Caco-2 (cell line): ENCODE measurements at regions not wholly inside any gene's neighbourhood (a gene's known extent, or its start where the extent isn't known, plus 50 kb on each side); places are given as distances from the start of the nearest gene placed in this dataset.

ENCODE experiments used
- BruUV-seq: library from RNA; stranded (reverse); fragments of 400-500 nt; replicated peaks from 2 replicates; lab custom pipeline; 2021; lab: Mats Ljungman, UMichigan
- CTCF ChIA-PET: fragments of 300-600 bp; sonication (Branson Sonifier 250); formaldehyde crosslinking; loops from one replicate; lab custom pipeline; 2022; ENCODE audit warnings: antibody characterized with exemption; lab: Charles Lee
- POLR2A ChIA-PET: fragments of 300-600 bp; sonication (Branson Sonifier 250); formaldehyde crosslinking; loops from one replicate; lab custom pipeline; 2022; ENCODE audit warnings: antibody characterized with exemption; lab: Charles Lee
- DNase-seq, 2 experiments: peaks; one replicate each; pipeline versions ENCODE4 v3.0.0 to v3.0.0-alpha.2; 2020 to 2022
- H3K27me3 ChIP-seq: replicated peaks from 2 replicates; pipeline ENCODE4 v1.6.0; 2011; ENCODE audit warnings: low read length; ENCODE audit not compliant: control insufficient read depth, insufficient read depth
- H3K36me3 ChIP-seq: 2 replicates; pipeline ENCODE4 v1.5.1; 2011; ENCODE audit warnings: low read length; ENCODE audit not compliant: control insufficient read depth, insufficient read depth
- H3K4me1 ChIP-seq: fragments of 250-450 bp; sonication (Bioruptor Pico); 2 replicates; pipeline ENCODE4 v1.5.1; 2020; ENCODE audit warnings: mild to moderate bottlenecking
- H3K4me3 ChIP-seq: 2 replicates; pipeline ENCODE4 v1.5.1; 2011; ENCODE audit warnings: low read depth, mild to moderate bottlenecking, control low read depth, low read length
- H3K9me3 ChIP-seq: fragments of 250-450 bp; sonication (Bioruptor Pico); 2 replicates; pipeline ENCODE4 v1.5.1; 2020; ENCODE audit warnings: mild to moderate bottlenecking, moderate library complexity
- H3K27ac Mint-ChIP-seq: one replicate; pipeline ENCODE4 v1.8.0; 2022; ENCODE audit warnings: mixed read lengths; ENCODE audit not compliant: unreplicated experiment
- H3K27me3 Mint-ChIP-seq: one replicate; pipeline ENCODE4 v1.8.0; 2022; ENCODE audit warnings: mixed read lengths; ENCODE audit not compliant: insufficient read depth, unreplicated experiment
- H3K36me3 Mint-ChIP-seq: one replicate; pipeline ENCODE4 v1.8.0; 2022; ENCODE audit warnings: mild to moderate bottlenecking, mixed read lengths; ENCODE audit not compliant: insufficient read depth, unreplicated experiment
- H3K4me1 Mint-ChIP-seq: one replicate; pipeline ENCODE4 v1.8.0; 2022; ENCODE audit warnings: low read depth, mixed read lengths; ENCODE audit not compliant: unreplicated experiment
- H3K4me3 Mint-ChIP-seq: one replicate; pipeline ENCODE4 v1.8.0; 2022; ENCODE audit warnings: mild to moderate bottlenecking, moderate library complexity, mixed read lengths; ENCODE audit not compliant: unreplicated experiment
- H3K9me3 Mint-ChIP-seq: one replicate; pipeline ENCODE4 v1.8.0; 2022; ENCODE audit warnings: mixed read lengths; ENCODE audit not compliant: unreplicated experiment
- intact Hi-C: fragments of 100-400 bp; cut with micrococcal nuclease; formaldehyde crosslinking; loops from one replicate; pipeline ENCODE4 v1.10.0; 2022; ENCODE audit not compliant: unreplicated experiment
- TF ChIP-seq, protein P1 (sequence below), 2 experiments: fragments of 200-600 bp in 1 of 2; IDR thresholded peaks; 1 replicate in 1 of 2; 2 replicates in 1 of 2; pipeline versions ENCODE4 v1.5.1 to v1.8.0; 2011 to 2022; ENCODE audit warnings: antibody characterized with exemption in 1 of 2, control low read depth in 1 of 2, inconsistent platforms in 1 of 2, low read depth in 1 of 2, low read length in 1 of 2, mild to moderate bottlenecking in 1 of 2, moderate library complexity in 1 of 2; ENCODE audit not compliant: insufficient read depth in 1 of 2, severe bottlenecking in 1 of 2, unreplicated experiment in 1 of 2

DNA sequence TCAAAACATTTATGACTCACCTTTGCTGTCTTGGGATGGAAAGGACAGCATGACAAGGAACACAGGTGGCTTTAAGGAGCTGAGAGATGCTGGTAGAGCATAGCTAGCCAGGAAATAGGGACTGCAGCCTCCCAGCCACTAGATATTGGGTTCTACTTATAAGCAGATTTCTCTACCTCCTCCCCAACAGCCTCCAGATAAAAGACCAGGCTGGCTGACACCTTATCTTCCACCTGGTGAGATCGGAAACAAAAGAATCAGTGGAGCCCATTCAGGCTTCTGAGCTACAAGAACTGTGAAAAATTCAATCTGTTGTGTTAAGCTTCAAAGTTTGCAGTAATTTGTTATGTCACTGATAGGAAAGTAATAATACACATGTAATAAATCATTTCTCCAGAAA, 1278.5 kb upstream of the ZEB2 start:
- H3K9me3 Mint-ChIP-seq = no peaks in the 10 kb centered on the region
- TF ChIP-seq, protein P1, sequence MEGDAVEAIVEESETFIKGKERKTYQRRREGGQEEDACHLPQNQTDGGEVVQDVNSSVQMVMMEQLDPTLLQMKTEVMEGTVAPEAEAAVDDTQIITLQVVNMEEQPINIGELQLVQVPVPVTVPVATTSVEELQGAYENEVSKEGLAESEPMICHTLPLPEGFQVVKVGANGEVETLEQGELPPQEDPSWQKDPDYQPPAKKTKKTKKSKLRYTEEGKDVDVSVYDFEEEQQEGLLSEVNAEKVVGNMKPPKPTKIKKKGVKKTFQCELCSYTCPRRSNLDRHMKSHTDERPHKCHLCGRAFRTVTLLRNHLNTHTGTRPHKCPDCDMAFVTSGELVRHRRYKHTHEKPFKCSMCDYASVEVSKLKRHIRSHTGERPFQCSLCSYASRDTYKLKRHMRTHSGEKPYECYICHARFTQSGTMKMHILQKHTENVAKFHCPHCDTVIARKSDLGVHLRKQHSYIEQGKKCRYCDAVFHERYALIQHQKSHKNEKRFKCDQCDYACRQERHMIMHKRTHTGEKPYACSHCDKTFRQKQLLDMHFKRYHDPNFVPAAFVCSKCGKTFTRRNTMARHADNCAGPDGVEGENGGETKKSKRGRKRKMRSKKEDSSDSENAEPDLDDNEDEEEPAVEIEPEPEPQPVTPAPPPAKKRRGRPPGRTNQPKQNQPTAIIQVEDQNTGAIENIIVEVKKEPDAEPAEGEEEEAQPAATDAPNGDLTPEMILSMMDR (IDR thresholded peaks at IDR 0.05; ENCODE audit: insufficient read depth in 1 of 2, low read depth in 1 of 2, low read length in 1 of 2, severe bottlenecking in 1 of 2, unreplicated experiment in 1 of 2) = no peak
- intact Hi-C loops = no loop called here
- Histone ChIP-seq H3K4me3 (no peak overlapping the region), H3K27me3 (no peaks in the 10 kb centered on the region), H3K9me3 (no peaks in the 10 kb centered on the region), H3K4me1 (peaks cover 4% of the 10 kb centered on the region; the same call in 1 of the 2 replicates), H3K36me3 (no peaks in the 10 kb centered on the region)
- BruUV-seq = no TSS peak
- no peaks in the 10 kb centered on the region for H3K27me3 Mint-ChIP-seq
- ChIA-PET CTCF (no interaction called here), POLR2A (no interaction called here)
- no peak overlapping the region for H3K4me3 Mint-ChIP-seq
- no peaks in the 10 kb centered on the region for H3K36me3 Mint-ChIP-seq
- no peak overlapping the region for H3K27ac Mint-ChIP-seq
- DNase-seq = no peak
- no peaks in the 10 kb centered on the region for H3K4me1 Mint-ChIP-seq

DNA sequence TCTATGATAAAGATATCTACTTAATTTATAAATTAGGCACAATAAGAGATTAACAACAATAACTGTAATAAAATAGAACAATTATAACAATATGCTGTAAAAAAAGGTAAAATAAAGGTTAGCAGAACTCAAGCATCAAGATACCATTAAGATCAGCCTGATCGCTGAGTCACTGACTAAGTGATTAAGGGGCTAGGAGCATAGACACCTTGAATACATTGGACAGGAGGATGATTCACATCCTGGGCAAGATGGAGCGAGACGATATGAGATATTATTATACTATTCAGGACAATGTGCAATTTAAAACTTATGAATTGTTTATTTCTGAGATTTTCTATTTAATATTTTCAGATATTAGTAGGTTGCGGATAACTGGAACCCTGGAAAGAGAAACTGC, 1277.8 kb upstream of the ZEB2 start:
- H3K27ac Mint-ChIP-seq = no peak overlapping the region
- CTCF ChIA-PET = no interaction called here
- no peak for DNase-seq

DNA sequence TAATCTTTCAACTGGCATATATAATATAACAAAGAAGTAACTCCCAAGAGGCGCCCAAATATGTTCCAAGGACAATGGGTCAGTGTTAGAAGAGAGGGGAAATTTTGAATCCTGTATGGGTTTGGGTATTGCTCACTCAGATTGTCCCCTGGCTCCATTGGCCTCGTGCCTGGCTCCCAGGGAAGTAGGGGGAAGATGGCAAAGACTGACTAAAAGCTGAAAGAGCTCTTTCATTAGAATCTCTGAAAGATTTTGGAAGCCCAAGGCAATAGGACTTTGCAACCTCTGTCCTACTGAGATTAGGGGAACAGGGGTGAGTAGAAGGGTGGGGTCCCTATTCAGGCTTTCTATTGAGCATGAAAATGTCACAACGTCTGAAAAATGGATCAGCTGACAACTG, 1272.8 kb upstream of the ZEB2 start:
- H3K27me3 ChIP-seq = no peaks in the 10 kb centered on the region
- Mint-ChIP-seq H3K4me3 (no peak overlapping the region), H3K27ac (no peak overlapping the region), H3K9me3 (no peaks in the 10 kb centered on the region), H3K4me1 (no peaks in the 10 kb centered on the region), H3K36me3 (no peaks in the 10 kb centered on the region), H3K27me3 (no peaks in the 10 kb centered on the region)
- intact Hi-C loops = no loop called here
- H3K4me1 ChIP-seq = no peaks in the 10 kb centered on the region
- BruUV-seq = no TSS peak
- CTCF ChIA-PET = no interaction called here
- TF ChIP-seq, protein P1 (IDR thresholded peaks at IDR 0.05; ENCODE audit: insufficient read depth in 1 of 2, low read depth in 1 of 2, low read length in 1 of 2, severe bottlenecking in 1 of 2, unreplicated experiment in 1 of 2) = no peak
- no peak overlapping the region for H3K4me3 ChIP-seq
- H3K9me3 ChIP-seq = no peaks in the 10 kb centered on the region
- no peak for DNase-seq
- POLR2A ChIA-PET = no interaction called here
- no peaks in the 10 kb centered on the region for H3K36me3 ChIP-seq

More for the DNA sequence above, 1277.8 kb upstream of the ZEB2 start:
- Histone ChIP-seq H3K27me3 (no peaks in the 10 kb centered on the region), H3K36me3 (no peaks in the 10 kb centered on the region), H3K4me3 (no peak overlapping the region), H3K4me1 (peaks cover 4% of the 10 kb centered on the region; the same call in 1 of the 2 replicates), H3K9me3 (no peaks in the 10 kb centered on the region)
- Mint-ChIP-seq H3K27me3 (no peaks in the 10 kb centered on the region), H3K36me3 (no peaks in the 10 kb centered on the region), H3K4me3 (no peak overlapping the region), H3K9me3 (no peaks in the 10 kb centered on the region), H3K4me1 (no peaks in the 10 kb centered on the region)
- intact Hi-C loops = no loop called here
- TF ChIP-seq, protein P1 (IDR thresholded peaks at IDR 0.05; ENCODE audit: insufficient read depth in 1 of 2, low read depth in 1 of 2, low read length in 1 of 2, severe bottlenecking in 1 of 2, unreplicated experiment in 1 of 2) = no peak
- POLR2A ChIA-PET = no interaction called here
- BruUV-seq = no TSS peak
